Peyer's patch (tissue), 4 donors: ENCODE measurements at regions not wholly inside any gene's neighbourhood (a gene's known extent, or its start where the extent isn't known, plus 50 kb on each side); places are given as distances from the start of the nearest gene placed in this dataset.

Source experiments
- POLR2A ChIP-seq, 2 donors: fragments of 450-650 bp; IDR thresholded peaks; one replicate each; pipeline ENCODE4 v1.5.1; 2017; ENCODE audit warnings: antibody characterized with exemption in 2 of 2, mild to moderate bottlenecking in 2 of 2, moderate library complexity in 2 of 2
- TF ChIP-seq, protein P1 (sequence below), 6 experiments: fragments of 450-650 bp in 4 of 6; fragments of 200-600 bp in 2 of 6; sonication (generic) in 1 of 6; IDR thresholded peaks; one replicate each; pipeline ENCODE4 v1.5.1; 2017 to 2019; ENCODE audit warnings: antibody characterized with exemption in 6 of 6, mild to moderate bottlenecking in 3 of 6, moderate library complexity in 1 of 6

DNA sequence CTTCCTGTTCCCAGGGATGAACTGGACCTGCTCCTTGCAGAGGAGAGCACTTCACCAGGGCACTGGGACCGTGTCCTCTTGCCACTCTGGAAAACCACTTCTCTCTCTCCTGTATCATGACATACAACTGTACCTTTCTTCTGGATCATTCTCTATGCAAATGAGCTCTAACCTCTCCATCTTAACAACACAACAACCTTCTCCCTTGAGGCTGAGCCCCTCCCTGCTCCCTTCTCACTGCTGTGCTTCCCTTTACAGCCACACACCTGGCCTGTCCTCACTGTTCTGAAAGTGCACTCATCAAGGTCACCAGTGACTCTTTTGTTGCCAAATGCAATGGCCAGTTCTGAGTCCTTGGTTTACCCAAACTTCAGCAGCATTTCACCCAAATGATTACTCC is 54.5 kb upstream of the MRPS6 start:
- TF ChIP-seq, protein P1, sequence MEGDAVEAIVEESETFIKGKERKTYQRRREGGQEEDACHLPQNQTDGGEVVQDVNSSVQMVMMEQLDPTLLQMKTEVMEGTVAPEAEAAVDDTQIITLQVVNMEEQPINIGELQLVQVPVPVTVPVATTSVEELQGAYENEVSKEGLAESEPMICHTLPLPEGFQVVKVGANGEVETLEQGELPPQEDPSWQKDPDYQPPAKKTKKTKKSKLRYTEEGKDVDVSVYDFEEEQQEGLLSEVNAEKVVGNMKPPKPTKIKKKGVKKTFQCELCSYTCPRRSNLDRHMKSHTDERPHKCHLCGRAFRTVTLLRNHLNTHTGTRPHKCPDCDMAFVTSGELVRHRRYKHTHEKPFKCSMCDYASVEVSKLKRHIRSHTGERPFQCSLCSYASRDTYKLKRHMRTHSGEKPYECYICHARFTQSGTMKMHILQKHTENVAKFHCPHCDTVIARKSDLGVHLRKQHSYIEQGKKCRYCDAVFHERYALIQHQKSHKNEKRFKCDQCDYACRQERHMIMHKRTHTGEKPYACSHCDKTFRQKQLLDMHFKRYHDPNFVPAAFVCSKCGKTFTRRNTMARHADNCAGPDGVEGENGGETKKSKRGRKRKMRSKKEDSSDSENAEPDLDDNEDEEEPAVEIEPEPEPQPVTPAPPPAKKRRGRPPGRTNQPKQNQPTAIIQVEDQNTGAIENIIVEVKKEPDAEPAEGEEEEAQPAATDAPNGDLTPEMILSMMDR (IDR thresholded peaks at IDR 0.05) = no peak
- no peak for TF ChIP-seq POLR2A (IDR thresholded peaks at IDR 0.05)
